ENCODE measurements at regions not wholly inside any gene's neighbourhood (a gene's known extent, or its start where the extent isn't known, plus 50 kb on each side); places are given as distances from the start of the nearest gene placed in this dataset.

GRCh38 chr3:22937536-22937935 is 265.6 kb upstream of the UBE2E2 start:
- DNase-seq (ENCODE audit: low read depth, low spot score), result no peak

GRCh38 chr3:22938739-22939138 is 264.4 kb upstream of the UBE2E2 start:
- no peak for DNase-seq (ENCODE audit: low read depth, low spot score)

DNA sequence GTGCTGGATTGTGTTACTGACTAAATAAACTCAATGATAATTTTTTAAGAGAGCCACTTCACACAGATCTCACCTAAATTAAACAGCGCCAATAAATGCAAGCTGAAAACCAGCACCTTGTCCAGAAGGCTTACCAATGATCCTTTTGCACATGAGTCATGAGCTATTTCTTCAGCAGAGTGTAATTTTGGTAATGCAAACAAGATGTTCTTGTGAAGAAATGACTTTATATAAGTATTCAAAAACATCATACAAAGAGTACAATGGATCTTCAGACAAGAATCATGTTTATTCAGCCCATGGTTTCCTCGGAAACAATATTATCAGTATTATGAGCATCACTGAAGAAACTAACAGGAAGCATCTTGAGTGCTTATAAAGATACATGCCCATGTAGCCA is 263.8 kb upstream of the UBE2E2 start:
- DNase-seq (ENCODE audit: low read depth, low spot score), result no peak

GRCh38 chr3:22940285-22940684 is 262.8 kb upstream of the UBE2E2 start:
- no peak for DNase-seq (ENCODE audit: low read depth, low spot score)

GRCh38 chr3:22942981-22943380 is 260.1 kb upstream of the UBE2E2 start:
- no peak for DNase-seq (ENCODE audit: low read depth, low spot score)

- DNase-seq (ENCODE audit: low read depth, low spot score), result no peak
These were observed 255.3 kb upstream of the UBE2E2 start for GRCh38 chr3:22947851-22948250.

DNA sequence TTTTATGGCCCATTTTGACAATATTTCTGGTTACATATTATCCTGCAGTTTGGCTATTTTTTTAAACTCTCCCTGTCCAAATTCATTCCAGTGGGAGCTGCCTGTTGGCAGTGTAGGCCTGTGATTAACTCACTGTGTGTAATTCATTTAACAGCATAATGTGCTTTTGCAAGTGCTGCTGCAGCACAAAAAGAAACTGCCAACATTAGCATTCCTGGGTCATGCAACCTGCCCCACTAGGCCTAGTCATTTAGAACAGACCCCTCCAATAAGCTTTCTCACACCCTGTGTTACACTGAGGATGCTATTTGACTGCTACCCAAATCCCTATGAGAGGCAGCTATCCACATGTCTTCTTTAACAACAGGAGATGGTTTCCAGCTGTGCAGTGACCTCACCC is 251.2 kb upstream of the UBE2E2 start:
- no peak for DNase-seq (ENCODE audit: low read depth, low spot score)

DNA sequence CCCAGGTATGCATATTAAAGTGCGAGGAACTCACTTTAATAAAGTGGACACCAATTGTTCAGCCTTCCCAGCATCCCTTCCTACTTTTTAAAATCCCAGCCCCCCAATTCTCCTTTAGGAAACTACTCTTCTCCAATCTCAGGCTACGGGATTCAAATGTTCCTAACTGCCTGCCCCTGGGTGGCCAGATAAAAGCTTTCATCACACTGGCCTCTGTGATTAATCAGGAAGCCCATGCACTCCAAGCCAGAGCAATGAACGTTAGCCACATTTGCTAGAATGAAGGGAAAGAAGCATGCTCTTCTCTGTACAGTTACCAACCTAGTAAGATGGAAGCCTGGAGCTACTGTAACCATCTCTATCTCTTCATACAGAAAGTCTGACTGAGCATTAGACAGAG is 250.3 kb upstream of the UBE2E2 start:
- DNase-seq (ENCODE audit: low read depth, low spot score), result no peak

- DNase-seq (ENCODE audit: low read depth, low spot score), result no peak
These were observed 243.5 kb upstream of the UBE2E2 start for GRCh38 chr3:22959593-22959992.

- no peak for DNase-seq (ENCODE audit: low read depth, low spot score)
These were observed 242.8 kb upstream of the UBE2E2 start for GRCh38 chr3:22960105-22960984.

DNA sequence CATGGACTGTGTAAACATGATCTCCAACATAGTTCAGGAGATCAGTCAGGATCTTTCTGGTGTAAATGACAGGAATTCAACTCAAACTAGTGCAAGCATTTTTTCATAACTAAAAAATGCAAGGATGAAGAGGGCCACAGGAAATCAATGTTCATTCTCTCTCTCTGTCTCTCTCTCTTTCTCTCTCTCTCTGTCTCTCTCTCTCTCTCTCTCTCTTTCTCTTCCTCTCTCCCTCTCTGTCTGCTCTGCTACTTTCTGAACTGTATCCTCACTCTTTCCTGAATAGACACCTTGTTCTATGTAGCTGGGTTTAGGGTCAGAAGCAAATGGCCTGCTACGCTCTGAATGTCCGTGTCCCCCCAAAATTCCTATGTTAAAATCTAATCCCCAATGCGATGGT is 240.9 kb upstream of the UBE2E2 start:
- DNase-seq (ENCODE audit: low read depth, low spot score), result no peak

DNA sequence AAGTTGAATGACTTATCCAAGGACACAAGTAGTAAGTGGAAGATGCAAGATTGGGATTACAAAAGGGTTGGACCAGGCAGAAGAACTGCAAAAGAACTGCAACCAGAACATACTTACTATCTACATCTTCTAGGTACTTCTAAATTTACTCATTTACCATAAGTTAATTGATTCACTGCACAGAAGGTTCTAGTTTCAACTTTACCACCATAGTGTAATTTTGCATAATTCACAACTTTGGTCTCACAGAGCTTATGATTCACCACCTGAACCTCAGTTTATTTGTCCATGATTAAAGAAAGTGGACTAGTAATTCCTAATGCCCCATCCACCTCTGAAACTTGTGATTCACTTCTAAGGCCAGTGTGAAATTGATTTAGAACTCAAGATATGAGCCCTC is 236.8 kb upstream of the UBE2E2 start:
- DNase-seq (ENCODE audit: low read depth, low spot score), result no peak

DNA sequence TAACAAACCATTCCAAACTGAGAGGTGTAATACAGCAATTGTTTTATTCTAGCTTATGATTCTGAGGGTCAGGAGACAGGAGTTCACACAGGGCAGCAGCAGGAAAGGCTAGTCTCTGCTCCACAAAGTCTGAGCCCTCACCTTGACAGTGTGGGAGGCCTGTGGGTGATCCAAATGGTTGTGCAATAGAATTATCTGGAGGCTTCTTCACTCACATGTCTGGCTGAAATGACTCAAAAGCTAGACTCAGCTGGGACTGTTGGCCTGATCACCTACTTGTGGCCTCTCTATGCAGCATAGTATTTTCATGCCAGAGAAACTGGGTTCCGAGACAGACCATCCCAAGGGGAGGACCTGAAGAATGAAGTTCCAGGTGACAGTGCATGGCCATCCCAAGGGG is 233.9 kb upstream of the UBE2E2 start:
- no peak for DNase-seq (ENCODE audit: low read depth, low spot score)

GRCh38 chr3:22971497-22971896 is 231.6 kb upstream of the UBE2E2 start:
- DNase-seq (ENCODE audit: low read depth, low spot score), result no peak

GRCh38 chr3:22977042-22977441 is 226.1 kb upstream of the UBE2E2 start:
- DNase-seq (ENCODE audit: low read depth, low spot score), result no peak

DNA sequence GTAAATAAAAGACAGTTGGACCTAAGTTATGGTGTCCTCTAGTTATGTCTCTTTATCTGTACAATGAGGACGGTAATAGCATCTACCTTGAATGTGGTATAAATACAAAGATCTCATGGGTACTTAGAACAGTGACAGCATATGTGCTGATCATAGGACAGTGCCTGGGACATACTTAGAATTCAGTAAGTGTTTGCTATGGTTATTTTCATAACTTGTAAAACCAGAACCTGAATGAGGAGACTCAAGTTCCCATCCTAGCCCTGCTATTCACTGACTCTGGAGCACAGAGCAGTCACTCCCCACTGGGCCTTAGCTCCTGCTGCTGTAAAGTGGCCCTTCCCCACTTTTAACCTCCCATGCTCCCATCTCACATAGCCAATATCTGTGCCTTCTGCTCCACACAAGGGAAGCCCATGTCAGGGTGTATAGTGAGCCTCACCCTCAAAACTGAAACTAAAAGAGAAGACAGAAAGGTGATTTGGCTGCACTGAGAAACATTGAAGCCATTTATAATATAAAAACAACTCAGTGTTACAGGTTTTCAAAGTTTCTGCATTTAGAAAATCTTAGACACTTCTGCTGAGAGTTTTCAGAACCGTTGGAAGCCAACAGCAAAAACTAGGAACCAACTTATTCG is 225.4 kb upstream of the UBE2E2 start:
- DNase-seq (ENCODE audit: low read depth, low spot score), result no peak

DNA sequence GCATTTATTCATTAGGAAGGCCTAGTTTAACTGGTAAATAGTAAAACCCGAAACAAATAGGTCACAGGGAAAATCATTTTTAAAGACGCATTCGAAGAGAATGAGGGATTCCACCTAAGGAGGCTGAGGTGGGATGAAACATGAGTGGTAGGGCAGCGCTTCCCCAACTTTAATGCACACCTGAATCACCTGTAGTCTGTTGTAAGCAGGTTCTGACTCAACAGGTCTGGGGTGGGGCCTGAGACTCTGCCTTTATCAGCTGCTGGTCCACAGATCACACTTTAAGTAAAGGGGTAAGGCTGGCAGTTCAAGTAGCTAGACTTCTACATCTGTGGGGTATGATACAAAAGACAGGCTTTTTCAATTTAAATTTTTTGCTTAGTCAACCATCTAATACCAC is 223.5 kb upstream of the UBE2E2 start:
- no peak for DNase-seq (ENCODE audit: low read depth, low spot score)

DNA sequence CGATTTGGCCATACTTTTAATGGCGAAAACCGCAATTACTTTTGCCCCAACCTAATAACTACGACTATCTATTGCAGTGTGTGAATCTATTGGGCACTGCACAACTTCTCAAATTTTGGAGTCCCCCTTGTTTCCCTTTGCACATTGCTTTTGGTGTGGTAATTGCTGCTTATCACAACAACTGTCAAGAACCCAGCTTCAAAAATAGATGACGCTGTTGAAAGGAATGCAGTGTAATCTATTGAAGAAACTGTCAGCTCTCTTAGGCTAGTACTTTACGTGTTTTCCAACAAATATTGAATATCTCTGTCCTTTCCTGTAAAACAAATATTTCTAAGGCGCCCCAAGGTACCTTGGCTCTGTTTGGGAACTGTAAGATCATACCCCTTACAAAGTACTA is 222.8 kb upstream of the UBE2E2 start:
- no peak for DNase-seq (ENCODE audit: low read depth, low spot score)

DNA sequence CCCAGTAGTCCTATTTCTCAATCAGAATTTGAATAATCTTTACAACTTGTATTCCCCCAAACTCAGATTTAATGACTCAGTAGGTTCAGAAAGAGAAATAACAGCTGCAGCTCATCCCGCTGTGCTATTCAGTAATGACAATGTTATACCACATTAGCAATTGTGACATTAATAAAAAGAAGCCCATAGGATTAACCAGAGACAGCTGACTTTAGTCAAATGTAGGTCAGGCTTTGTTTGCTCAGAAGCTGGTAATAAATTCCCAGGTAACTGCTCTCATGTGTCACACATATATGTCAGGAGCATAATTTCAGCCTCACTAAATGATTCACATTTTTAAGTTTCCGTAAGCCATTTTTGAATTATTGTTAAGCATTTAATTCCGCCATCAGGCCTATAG is 222.0 kb upstream of the UBE2E2 start:
- DNase-seq (ENCODE audit: low read depth, low spot score), result no peak

- no peak for DNase-seq (ENCODE audit: low read depth, low spot score)
These were observed 221.3 kb upstream of the UBE2E2 start for GRCh38 chr3:22981861-22982260.

- DNase-seq (ENCODE audit: low read depth, low spot score), result no peak
These were observed 220.0 kb upstream of the UBE2E2 start for GRCh38 chr3:22982981-22983587.

GRCh38 chr3:22986958-22987357 is 216.2 kb upstream of the UBE2E2 start:
- no peak for DNase-seq (ENCODE audit: low read depth, low spot score)

GRCh38 chr3:22988566-22988965 is 214.6 kb upstream of the UBE2E2 start:
- no peak for DNase-seq (ENCODE audit: low read depth, low spot score)

Measured in brain pericyte (primary cell).